ENCODE measurements at regions not wholly inside any gene's neighbourhood (a gene's known extent, or its start where the extent isn't known, plus 50 kb on each side); places are given as distances from the start of the nearest gene placed in this dataset.

DNA sequence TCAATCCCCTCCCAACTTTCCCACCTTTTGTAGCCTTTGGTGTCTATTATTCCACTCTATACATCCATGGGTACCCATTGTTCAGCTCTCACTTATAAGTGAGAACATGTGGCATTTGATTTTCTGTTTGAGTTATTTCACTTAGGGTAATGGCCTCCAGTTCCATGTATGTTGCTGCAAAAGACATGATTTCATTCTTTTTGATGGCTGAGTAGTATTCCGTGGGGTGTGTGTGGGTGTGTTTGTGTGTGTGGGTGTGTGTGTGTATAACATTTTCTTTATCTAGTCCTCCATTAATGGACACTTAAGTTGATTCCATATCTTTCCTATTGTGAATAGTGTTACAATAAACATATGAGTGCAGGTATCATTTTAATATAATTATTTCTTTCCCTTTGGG is 157.5 kb upstream of the FSTL4 start:
- TF ChIP-seq EP300 (IDR thresholded peaks at IDR 0.05) (no peak), CTCF (IDR thresholded peaks at IDR 0.05) (no peak)

All from tibial nerve (tissue), 4 donors.